Superior temporal gyrus (tissue), 1 donor: ENCODE measurements at regions not wholly inside any gene's neighbourhood (a gene's known extent, or its start where the extent isn't known, plus 50 kb on each side); places are given as distances from the start of the nearest gene placed in this dataset.
"Not testable (repeated sequence)": the region's sequence is repeated elsewhere in the genome, so short reads cannot be mapped to it uniquely, and the experiment has no call there.

Experiments
- DNase-seq: peaks from one replicate; pipeline ENCODE4 v3.0.0-alpha.2; 2016; ENCODE audit errors: extremely low spot score

GRCh38 chr3:82618594-82618993 is 857.1 kb upstream of the GBE1 start:
- no peak for DNase-seq

- DNase-seq, result no peak
Measured at GRCh38 chr3:82610236-82610635, 848.8 kb upstream of the GBE1 start.

GRCh38 chr3:82607391-82607790 is 845.9 kb upstream of the GBE1 start:
- no peak for DNase-seq

- no peak for DNase-seq
Measured at GRCh38 chr3:82596805-82597204, 835.4 kb upstream of the GBE1 start.

GRCh38 chr3:82595530-82595929 is 834.1 kb upstream of the GBE1 start:
- DNase-seq, result no peak

GRCh38 chr3:82587174-82587573 is 825.7 kb upstream of the GBE1 start:
- DNase-seq, result no peak

GRCh38 chr3:82586414-82586813 is 825.0 kb upstream of the GBE1 start:
- DNase-seq, result no peak

GRCh38 chr3:82586002-82586401 is 824.6 kb upstream of the GBE1 start:
- not testable (repeated sequence) for DNase-seq

- DNase-seq, result not testable (repeated sequence)
Measured at GRCh38 chr3:82585591-82585990, 824.1 kb upstream of the GBE1 start.

GRCh38 chr3:82584861-82585260 is 823.4 kb upstream of the GBE1 start:
- DNase-seq, result not testable (repeated sequence)

GRCh38 chr3:82584415-82584814 is 823.0 kb upstream of the GBE1 start:
- not testable (repeated sequence) for DNase-seq

- no peak for DNase-seq
Measured at GRCh38 chr3:82581350-82581749, 819.9 kb upstream of the GBE1 start.

- no peak for DNase-seq
Measured at GRCh38 chr3:82572721-82573120, 811.3 kb upstream of the GBE1 start.

GRCh38 chr3:82568776-82569338 is 807.4 kb upstream of the GBE1 start:
- DNase-seq, result no peak

- DNase-seq, result no peak
Measured at GRCh38 chr3:82567029-82567600, 805.7 kb upstream of the GBE1 start.

GRCh38 chr3:82562896-82563295 is 801.5 kb upstream of the GBE1 start:
- peak; percentile 24 for DNase-seq

- no peak for DNase-seq
Measured at GRCh38 chr3:82561784-82562183, 800.3 kb upstream of the GBE1 start.

GRCh38 chr3:82558081-82558480 is 796.6 kb upstream of the GBE1 start:
- DNase-seq, result no peak

GRCh38 chr3:82556113-82556512 is 794.7 kb upstream of the GBE1 start:
- no peak for DNase-seq

GRCh38 chr3:82542556-82542955 is 781.1 kb upstream of the GBE1 start:
- not testable (repeated sequence) for DNase-seq

- DNase-seq, result no peak
Measured at GRCh38 chr3:82521657-82522056, 760.2 kb upstream of the GBE1 start.

- DNase-seq, result no peak
Measured at GRCh38 chr3:82520846-82521245, 759.4 kb upstream of the GBE1 start.

GRCh38 chr3:82509951-82510603 is 748.6 kb upstream of the GBE1 start:
- peak; percentile 34 for DNase-seq
